GM18870 (cell line): ENCODE measurements at regions not wholly inside any gene's neighbourhood (a gene's known extent, or its start where the extent isn't known, plus 50 kb on each side); places are given as distances from the start of the nearest gene placed in this dataset.
"Not testable (repeated sequence)": the region's sequence is repeated elsewhere in the genome, so short reads cannot be mapped to it uniquely, and the experiment has no call there.

Source experiments
- ATAC-seq: cut with Tn5 transposase; IDR thresholded peaks from one replicate; pipeline ENCODE4 v1.9.1; 2021; ENCODE audit warnings: moderate library complexity; ENCODE audit not compliant: unreplicated experiment

- no peak for ATAC-seq
These were observed 338.2 kb upstream of the PABPC4L start for GRCh38 chr4:134539729-134540231.

GRCh38 chr4:134537701-134538100 lies 336.1 kb upstream of the PABPC4L start:
- ATAC-seq = no peak

GRCh38 chr4:134533068-134533467 lies 331.5 kb upstream of the PABPC4L start:
- no peak for ATAC-seq

- no peak for ATAC-seq
These were observed 329.4 kb upstream of the PABPC4L start for GRCh38 chr4:134531013-134531412.

GRCh38 chr4:134529629-134530028 lies 328.0 kb upstream of the PABPC4L start:
- no peak for ATAC-seq

- ATAC-seq = no peak
These were observed 317.1 kb upstream of the PABPC4L start for GRCh38 chr4:134518574-134519217.

GRCh38 chr4:134510544-134510943 lies 309.0 kb upstream of the PABPC4L start:
- ATAC-seq = no peak

GRCh38 chr4:134505511-134505910 lies 303.9 kb upstream of the PABPC4L start:
- no peak for ATAC-seq

GRCh38 chr4:134501973-134502643 lies 300.5 kb upstream of the PABPC4L start:
- no peak for ATAC-seq

- ATAC-seq = not testable (repeated sequence)
These were observed 299.9 kb upstream of the PABPC4L start for GRCh38 chr4:134501488-134501887.

- ATAC-seq = no peak
These were observed 297.5 kb upstream of the PABPC4L start for GRCh38 chr4:134499074-134499473.

GRCh38 chr4:134490863-134491262 lies 289.3 kb upstream of the PABPC4L start:
- ATAC-seq = no peak

GRCh38 chr4:134483514-134483913 lies 281.9 kb upstream of the PABPC4L start:
- not testable (repeated sequence) for ATAC-seq

GRCh38 chr4:134471569-134471968 lies 270.0 kb upstream of the PABPC4L start:
- ATAC-seq = no peak

GRCh38 chr4:134470544-134470943 lies 269.0 kb upstream of the PABPC4L start:
- no peak for ATAC-seq

- no peak for ATAC-seq
These were observed 263.8 kb upstream of the PABPC4L start for GRCh38 chr4:134465417-134465816.

GRCh38 chr4:134463771-134464170 lies 262.2 kb upstream of the PABPC4L start:
- no peak for ATAC-seq

GRCh38 chr4:134426821-134427220 lies 225.2 kb upstream of the PABPC4L start:
- no peak for ATAC-seq

GRCh38 chr4:134425756-134426155 lies 224.2 kb upstream of the PABPC4L start:
- ATAC-seq = no peak

- ATAC-seq = no peak
These were observed 221.2 kb upstream of the PABPC4L start for GRCh38 chr4:134422776-134423175.

GRCh38 chr4:134421734-134422133 lies 220.1 kb upstream of the PABPC4L start:
- ATAC-seq = no peak

- ATAC-seq = no peak
These were observed 207.3 kb upstream of the PABPC4L start for GRCh38 chr4:134408897-134409296.
